ENCODE measurements at regions not wholly inside any gene's neighbourhood (a gene's known extent, or its start where the extent isn't known, plus 50 kb on each side); places are given as distances from the start of the nearest gene placed in this dataset.

DNA sequence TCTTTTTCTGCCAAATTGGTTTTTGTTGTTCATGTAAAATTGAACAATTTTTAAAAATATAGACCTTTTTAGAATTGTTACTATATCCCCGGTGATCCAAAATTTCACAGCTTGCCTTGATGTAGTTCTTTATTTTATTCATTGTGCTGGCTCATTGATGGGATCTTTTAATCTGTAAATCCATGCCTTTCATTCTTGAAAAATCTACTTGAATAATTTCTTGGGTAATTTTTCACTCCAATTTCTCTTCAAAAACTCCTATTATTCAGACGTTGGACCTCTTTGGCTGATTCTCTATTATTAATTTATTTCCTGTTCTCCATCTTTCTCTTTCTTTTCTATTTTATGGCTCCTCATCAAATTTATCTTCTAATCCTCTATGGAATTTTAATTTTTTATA, 476.1 kb upstream of the CITED2 start:
- Mint-ChIP-seq H3K27me3 (ENCODE audit: unreplicated experiment) (no peaks in the 10 kb centered on the region), H3K4me1 (ENCODE audit: unreplicated experiment) (peaks cover 26% of the 10 kb centered on the region), H3K27ac (ENCODE audit: unreplicated experiment) (no peak overlapping the region), H3K4me3 (ENCODE audit: unreplicated experiment) (no peak overlapping the region), H3K36me3 (ENCODE audit: unreplicated experiment) (peaks cover 4% of the 10 kb centered on the region), H3K9me3 (ENCODE audit: unreplicated experiment) (peaks cover 11% of the 10 kb centered on the region)
- TF ChIP-seq, protein P1, sequence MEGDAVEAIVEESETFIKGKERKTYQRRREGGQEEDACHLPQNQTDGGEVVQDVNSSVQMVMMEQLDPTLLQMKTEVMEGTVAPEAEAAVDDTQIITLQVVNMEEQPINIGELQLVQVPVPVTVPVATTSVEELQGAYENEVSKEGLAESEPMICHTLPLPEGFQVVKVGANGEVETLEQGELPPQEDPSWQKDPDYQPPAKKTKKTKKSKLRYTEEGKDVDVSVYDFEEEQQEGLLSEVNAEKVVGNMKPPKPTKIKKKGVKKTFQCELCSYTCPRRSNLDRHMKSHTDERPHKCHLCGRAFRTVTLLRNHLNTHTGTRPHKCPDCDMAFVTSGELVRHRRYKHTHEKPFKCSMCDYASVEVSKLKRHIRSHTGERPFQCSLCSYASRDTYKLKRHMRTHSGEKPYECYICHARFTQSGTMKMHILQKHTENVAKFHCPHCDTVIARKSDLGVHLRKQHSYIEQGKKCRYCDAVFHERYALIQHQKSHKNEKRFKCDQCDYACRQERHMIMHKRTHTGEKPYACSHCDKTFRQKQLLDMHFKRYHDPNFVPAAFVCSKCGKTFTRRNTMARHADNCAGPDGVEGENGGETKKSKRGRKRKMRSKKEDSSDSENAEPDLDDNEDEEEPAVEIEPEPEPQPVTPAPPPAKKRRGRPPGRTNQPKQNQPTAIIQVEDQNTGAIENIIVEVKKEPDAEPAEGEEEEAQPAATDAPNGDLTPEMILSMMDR (IDR thresholded peaks at IDR 0.05), result no peak
- DNase-seq (ENCODE audit: extremely low spot score, unreplicated experiment), result no peak

DNA sequence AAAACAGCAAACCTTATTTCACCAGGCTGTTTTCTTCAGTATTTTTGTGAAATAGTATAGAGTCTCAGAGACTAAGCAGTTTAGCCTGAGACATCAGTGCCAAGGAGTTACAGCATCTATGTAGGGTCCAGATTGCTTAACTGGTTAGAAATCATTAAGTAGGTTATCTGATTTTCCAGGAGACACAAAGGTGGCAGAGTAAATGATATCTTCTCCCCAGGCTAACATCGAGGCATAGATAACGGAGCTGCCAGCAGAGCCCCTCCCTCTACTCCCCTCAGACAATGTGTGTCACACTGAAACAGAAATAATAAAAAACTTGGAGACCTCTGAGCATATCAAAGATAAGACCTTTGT, 473.0 kb upstream of the CITED2 start:
- Mint-ChIP-seq H3K4me3 (ENCODE audit: unreplicated experiment) (no peak overlapping the region), H3K27me3 (ENCODE audit: unreplicated experiment) (no peaks in the 10 kb centered on the region), H3K36me3 (ENCODE audit: unreplicated experiment) (peaks cover 6% of the 10 kb centered on the region), H3K9me3 (ENCODE audit: unreplicated experiment) (peaks cover 21% of the 10 kb centered on the region), H3K4me1 (ENCODE audit: unreplicated experiment) (peaks cover 5% of the 10 kb centered on the region), H3K27ac (ENCODE audit: unreplicated experiment) (no peak overlapping the region)
- no peak for DNase-seq (ENCODE audit: extremely low spot score, unreplicated experiment)
- TF ChIP-seq, protein P1 (IDR thresholded peaks at IDR 0.05), result no peak

DNA sequence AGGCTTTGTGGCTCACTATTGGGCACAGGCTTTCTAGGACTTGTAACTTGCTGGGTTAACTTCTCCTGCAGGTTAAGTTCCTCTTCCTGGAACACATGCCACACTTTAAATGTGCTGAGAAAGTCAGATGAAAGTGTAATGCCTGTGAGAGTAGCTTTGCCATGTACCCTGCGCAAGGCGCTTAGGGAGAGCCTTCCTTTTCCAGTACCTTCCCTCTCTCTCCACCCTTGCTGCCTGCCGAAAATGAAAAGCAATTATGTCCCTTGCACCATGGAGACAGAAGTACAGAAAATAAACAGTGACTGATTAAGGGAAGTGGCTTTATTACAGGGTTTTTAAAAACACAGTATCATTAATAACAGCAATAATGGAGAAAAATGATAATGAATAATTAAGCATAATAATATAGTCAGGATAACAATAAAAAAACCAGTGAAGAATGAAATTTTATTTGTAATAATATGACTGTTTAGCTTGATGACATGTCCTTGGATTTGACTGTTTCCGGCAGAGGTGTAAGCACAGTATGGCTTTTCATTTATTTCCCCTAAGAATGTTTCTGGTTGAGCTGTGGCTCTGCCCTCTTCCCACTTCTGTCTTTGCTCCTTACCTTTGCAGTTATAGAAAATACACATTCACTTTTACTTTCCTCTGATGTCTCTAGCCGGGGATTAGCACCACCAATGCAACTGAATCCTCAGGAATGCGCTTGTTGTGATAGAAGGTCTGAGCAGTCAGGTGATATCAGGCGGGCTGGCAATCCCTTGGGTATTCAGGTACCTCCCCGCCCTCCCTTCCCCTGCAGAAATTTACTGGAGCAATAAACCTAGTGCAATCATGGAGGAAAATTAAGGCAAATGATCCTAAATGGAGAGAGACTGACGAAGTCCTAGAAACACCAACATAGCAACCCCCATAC, 472.3 kb upstream of the CITED2 start:
- no peak overlapping the region for H3K4me3 Mint-ChIP-seq (ENCODE audit: unreplicated experiment)
- H3K4me1 Mint-ChIP-seq (ENCODE audit: unreplicated experiment), result peaks cover 2% of the 10 kb centered on the region
- peaks cover 24% of the 10 kb centered on the region for H3K9me3 Mint-ChIP-seq (ENCODE audit: unreplicated experiment)
- no peaks in the 10 kb centered on the region for H3K27me3 Mint-ChIP-seq (ENCODE audit: unreplicated experiment)
- peaks cover 6% of the 10 kb centered on the region for H3K36me3 Mint-ChIP-seq (ENCODE audit: unreplicated experiment)
- no peak for DNase-seq (ENCODE audit: extremely low spot score, unreplicated experiment)
- TF ChIP-seq, protein P1 (IDR thresholded peaks at IDR 0.05), result no peak
- H3K27ac Mint-ChIP-seq (ENCODE audit: unreplicated experiment), result no peak overlapping the region

DNA sequence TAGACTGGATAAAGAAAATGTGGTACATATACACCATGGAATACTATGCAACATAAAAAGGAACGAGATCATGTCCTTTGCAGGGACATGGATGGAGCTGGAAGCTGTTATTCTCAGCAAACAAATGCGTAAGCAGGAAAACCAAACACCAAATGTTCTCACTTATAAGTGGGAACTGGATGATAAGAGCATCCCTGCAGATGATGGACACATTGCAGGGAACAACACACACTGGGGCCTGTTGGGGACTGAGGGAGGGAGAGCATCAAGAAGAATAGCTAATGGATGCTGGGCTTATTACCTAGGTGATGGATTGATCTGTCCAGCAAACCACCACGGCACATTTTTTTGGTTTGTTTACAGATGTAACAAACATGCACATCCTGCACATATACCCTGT, 470.5 kb upstream of the CITED2 start:
- Mint-ChIP-seq H3K36me3 (ENCODE audit: unreplicated experiment) (peaks cover 2% of the 10 kb centered on the region), H3K4me3 (ENCODE audit: unreplicated experiment) (no peak overlapping the region), H3K4me1 (ENCODE audit: unreplicated experiment) (peaks cover 2% of the 10 kb centered on the region), H3K27ac (ENCODE audit: unreplicated experiment) (no peak overlapping the region), H3K9me3 (ENCODE audit: unreplicated experiment) (peaks cover 17% of the 10 kb centered on the region), H3K27me3 (ENCODE audit: unreplicated experiment) (no peaks in the 10 kb centered on the region)
- no peak for DNase-seq (ENCODE audit: extremely low spot score, unreplicated experiment)
- TF ChIP-seq, protein P1 (IDR thresholded peaks at IDR 0.05), result no peak

DNA sequence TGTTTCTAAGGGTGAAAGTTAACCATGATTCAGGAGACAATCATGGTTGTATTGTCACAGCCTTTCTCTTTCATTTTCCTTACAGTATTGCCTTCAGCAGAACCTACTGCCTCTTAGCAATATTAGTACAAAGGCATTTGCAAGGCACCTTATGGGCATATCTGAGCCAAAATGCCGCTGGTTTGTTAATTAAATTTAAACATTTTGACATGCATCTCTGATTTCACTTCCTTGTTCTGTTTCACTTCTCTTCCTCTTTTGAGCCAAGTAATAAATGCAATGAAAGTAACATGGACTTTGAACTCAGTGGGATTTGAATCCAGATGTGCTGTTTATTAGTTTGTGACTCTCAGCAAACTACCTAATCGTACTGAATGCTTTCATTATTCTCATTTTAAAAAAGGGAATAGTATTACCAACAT, 467.4 kb upstream of the CITED2 start:
- Mint-ChIP-seq H3K36me3 (ENCODE audit: unreplicated experiment) (peaks cover 2% of the 10 kb centered on the region), H3K27me3 (ENCODE audit: unreplicated experiment) (no peaks in the 10 kb centered on the region), H3K4me3 (ENCODE audit: unreplicated experiment) (no peak overlapping the region), H3K4me1 (ENCODE audit: unreplicated experiment) (peaks cover 4% of the 10 kb centered on the region), H3K9me3 (ENCODE audit: unreplicated experiment) (peaks cover 27% of the 10 kb centered on the region), H3K27ac (ENCODE audit: unreplicated experiment) (no peak overlapping the region)
- TF ChIP-seq, protein P1 (IDR thresholded peaks at IDR 0.05), result no peak
- no peak for DNase-seq (ENCODE audit: extremely low spot score, unreplicated experiment)

All from osteocyte (in vitro differentiated cells).